ENCODE measurements at regions not wholly inside any gene's neighbourhood (a gene's known extent, or its start where the extent isn't known, plus 50 kb on each side); places are given as distances from the start of the nearest gene placed in this dataset.
"Not testable (repeated sequence)": the region's sequence is repeated elsewhere in the genome, so short reads cannot be mapped to it uniquely, and the experiment has no call there.

GRCh38 chr10:63795094-63795860 is 274.1 kb downstream of the REEP3 start:
- no peak for DNase-seq

DNA sequence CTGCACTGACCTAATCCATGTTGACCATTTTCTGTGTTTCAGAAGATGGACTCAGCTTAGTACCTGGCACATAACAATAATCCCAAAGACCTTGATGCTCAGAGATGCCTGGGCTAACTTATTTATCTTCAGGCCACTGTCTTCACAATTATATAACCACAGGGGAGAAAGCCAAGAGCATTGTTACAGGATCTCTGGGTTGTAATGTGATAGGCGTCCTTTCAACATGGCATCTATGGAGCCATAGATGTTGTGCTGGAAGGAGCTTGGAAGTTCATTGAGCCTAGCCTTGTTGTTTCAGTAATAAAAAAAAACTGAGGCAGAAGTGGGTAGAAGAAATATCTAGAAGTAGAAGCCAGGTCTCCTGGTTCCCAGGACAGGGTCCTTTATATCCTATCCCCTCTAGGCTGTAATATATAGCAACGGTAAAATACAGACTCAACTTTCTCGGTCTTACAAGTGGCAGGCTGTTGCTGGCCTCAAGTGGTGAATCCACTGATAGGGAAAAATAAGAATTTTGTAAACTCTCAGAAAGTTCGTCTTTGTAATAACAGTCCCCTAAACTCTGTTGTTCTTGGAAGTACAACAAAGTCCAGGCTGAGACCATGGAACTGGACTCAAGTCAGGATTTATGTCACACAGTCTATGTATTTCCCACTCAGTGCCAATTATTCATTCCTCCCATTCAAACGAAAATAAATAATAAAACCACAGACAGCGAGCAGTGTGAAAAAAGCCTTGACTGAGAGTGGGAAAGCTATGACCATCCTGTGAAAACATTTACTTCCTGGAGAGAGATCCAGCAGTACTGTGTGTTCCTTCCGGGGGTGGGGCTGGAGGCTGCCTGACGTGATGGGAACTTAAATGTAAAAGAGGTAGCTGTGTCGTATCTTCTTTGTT is 277.6 kb downstream of the REEP3 start:
- DNase-seq = no peak

GRCh38 chr10:63799521-63800300 is 278.5 kb downstream of the REEP3 start:
- DNase-seq = no peak

DNA sequence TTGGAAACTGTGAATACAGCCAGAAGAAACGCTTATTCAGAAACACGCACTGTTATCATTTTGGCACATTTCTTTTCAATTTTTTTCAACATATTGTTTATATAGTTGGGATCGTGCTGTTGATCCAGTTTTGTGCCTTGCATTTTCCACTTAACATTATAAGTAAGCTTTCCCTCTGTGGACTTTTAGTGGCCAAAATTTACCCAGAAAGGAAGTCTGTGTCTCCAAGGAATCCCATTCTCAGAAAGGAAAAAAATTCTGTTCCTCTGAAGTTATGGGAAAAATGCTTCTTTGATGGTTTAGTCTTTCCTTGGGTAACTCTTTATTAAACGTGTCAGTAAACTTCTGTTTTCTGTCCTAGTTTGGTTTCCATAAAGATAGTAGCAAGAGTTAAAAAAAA is 280.0 kb downstream of the REEP3 start:
- no peak for DNase-seq

- DNase-seq = no peak
These were observed 285.1 kb downstream of the REEP3 start for GRCh38 chr10:63806330-63806729.

- DNase-seq = no peak
These were observed 291.3 kb downstream of the REEP3 start for GRCh38 chr10:63812501-63812900.

DNA sequence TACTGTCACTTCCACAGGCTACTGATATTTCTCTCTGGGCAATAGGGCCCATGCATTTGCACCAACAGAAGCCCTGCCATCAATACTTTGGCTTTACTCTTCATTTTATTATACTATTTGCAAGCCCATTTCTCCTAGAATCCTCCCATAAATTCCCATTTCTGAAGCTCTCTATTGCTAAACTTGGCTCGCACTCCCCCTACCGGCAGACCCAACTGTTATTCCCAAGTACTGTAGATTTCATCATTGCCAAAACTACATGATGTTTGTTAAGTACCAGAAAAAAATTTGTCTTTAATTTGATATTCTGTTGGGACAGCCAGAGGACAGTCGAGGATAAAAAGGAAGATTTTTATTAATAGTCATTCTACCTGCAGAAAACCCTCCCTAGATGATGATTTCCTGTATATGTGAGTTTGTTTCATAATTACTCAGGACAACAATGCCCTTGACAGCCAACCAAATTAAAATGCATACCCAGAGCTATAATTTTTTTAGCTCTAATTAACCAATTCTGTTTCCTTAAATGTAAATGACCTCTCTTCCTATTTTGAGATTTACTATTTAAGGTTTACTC is 298.6 kb downstream of the REEP3 start:
- no peak for DNase-seq

DNA sequence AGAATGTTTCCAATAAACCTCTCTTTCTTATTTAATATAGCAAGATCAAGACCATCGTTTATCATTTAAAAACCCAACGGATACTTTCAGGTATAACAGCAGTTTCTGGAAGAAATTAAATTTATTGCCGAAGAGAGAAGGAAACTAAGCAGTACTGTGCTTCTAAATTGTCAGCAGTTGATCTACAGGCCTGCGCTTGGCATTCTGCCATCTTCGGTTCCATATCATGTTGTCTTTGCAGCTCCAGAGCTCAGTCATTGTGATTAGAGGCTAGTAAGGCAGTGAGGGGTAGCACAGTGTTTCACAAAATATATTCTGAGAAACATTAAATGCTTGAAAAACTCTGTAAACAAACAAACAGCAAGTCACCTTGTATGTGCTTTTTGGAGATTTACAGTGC is 301.3 kb downstream of the REEP3 start:
- no peak for DNase-seq

DNA sequence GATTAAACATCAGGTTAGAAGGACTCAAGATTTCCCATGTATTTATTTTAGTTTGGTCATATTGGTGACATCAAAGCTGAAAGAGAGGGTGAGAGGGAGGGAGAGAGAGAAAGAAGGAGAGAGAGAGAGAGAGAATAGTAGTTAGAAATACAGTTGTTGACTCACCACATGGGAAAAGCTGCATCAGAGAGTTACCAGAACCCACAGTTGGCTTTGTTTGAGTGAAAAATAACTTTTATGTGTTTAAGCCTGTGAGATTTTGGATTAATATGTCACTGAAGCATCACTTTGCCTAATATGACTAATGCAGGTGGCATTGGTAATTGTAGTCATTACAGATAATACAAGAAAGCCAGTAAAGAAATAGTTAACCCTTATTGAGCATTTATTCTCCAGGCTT is 303.9 kb downstream of the REEP3 start:
- DNase-seq = no peak

DNA sequence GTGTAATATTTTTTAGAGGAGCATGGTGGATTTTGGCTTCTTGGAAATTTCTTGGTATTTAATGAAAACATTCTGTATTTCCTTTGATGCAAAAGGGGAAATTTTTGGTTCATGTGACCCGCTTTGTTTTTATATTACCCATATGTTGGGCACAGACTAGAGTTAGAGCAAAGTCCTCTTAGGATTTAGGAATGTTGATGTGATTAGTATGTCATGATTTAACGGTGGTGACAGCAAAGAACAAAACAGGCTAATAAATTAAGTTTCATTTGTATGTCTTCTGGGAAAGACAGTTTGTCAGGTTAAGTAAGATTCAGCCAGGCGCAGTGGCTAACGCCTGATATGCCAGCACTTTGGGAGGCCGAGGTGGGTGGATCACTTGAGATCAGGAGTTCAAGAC is 304.6 kb downstream of the REEP3 start:
- DNase-seq = no peak

- DNase-seq = not testable (repeated sequence)
These were observed 305.8 kb downstream of the REEP3 start for GRCh38 chr10:63827018-63827417.

- DNase-seq = no peak
These were observed 307.8 kb downstream of the REEP3 start for GRCh38 chr10:63829020-63829419.

GRCh38 chr10:63829573-63830149 is 308.5 kb downstream of the REEP3 start:
- DNase-seq = no peak

GRCh38 chr10:63832686-63833085 is 311.5 kb downstream of the REEP3 start:
- no peak for DNase-seq

GRCh38 chr10:63833411-63834060 is 312.3 kb downstream of the REEP3 start:
- DNase-seq = no peak

GRCh38 chr10:63836666-63837442 is 315.7 kb downstream of the REEP3 start:
- DNase-seq = no peak

- no peak for DNase-seq
These were observed 320.6 kb downstream of the REEP3 start for GRCh38 chr10:63841761-63842160.

DNA sequence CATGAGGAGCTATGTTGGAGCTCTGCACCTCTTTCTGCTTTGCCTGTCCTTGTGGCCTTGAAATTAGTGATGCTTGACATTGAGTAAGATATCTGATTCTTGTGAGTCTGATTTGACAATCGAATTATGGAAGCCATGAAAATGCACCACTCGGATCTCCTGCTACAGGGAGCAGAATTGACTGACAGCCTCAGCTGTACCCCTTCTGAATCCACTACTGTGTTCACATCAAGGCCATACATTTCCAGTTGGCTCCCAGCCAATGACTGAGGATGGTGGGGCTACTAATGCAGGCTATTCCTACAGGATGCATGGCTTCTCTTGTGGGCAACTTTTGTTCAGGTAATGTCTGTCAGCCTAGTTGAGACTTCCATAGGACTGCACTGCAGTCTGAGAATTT is 321.9 kb downstream of the REEP3 start:
- no peak for DNase-seq

- DNase-seq = not testable (repeated sequence)
These were observed 327.7 kb downstream of the REEP3 start for GRCh38 chr10:63848871-63849270.

- DNase-seq = no peak
These were observed 341.7 kb downstream of the REEP3 start for GRCh38 chr10:63862860-63863259.

- no peak for DNase-seq
These were observed 344.0 kb downstream of the REEP3 start for GRCh38 chr10:63865210-63865609.
